Tibial artery (tissue), 4 donors: ENCODE measurements at regions not wholly inside any gene's neighbourhood (a gene's known extent, or its start where the extent isn't known, plus 50 kb on each side); places are given as distances from the start of the nearest gene placed in this dataset.

Source experiments
- DNase-seq, 2 donors: peaks; one replicate each; pipeline ENCODE4 v3.0.0-alpha.2; 2019
- H3K27ac ChIP-seq, 2 donors: fragments of 200-600 bp; sonication (generic) in 1 of 2; 1 replicate in 1 of 2; 2 replicates in 1 of 2; pipeline ENCODE4 v1.5.1; 2018 to 2019; ENCODE audit warnings: mild to moderate bottlenecking in 1 of 2
- H3K27me3 ChIP-seq, 2 donors: fragments of 200-600 bp; sonication (generic) in 1 of 2; one replicate each; pipeline versions ENCODE4 v1.5.1 to v1.6.0; 2016 to 2019
- H3K36me3 ChIP-seq, 3 donors: fragments of 200-600 bp; sonication (generic) in 2 of 3; one replicate each; pipeline ENCODE4 v1.5.1; 2016 to 2019; ENCODE audit warnings: mild to moderate bottlenecking in 2 of 3
- H3K4me1 ChIP-seq, 4 donors: fragments of 200-600 bp; sonication (generic) in 2 of 4; 1 replicate in 3 of 4; 2 replicates in 1 of 4; pipeline ENCODE4 v1.5.1; 2016 to 2019
- H3K4me3 ChIP-seq, 2 donors: fragments of 200-600 bp; sonication (generic) in 1 of 2; 1 replicate in 1 of 2; 2 replicates in 1 of 2; pipeline ENCODE4 v1.5.1; 2018 to 2019; ENCODE audit warnings: mild to moderate bottlenecking in 2 of 2
- H3K9me3 ChIP-seq, 3 donors: fragments of 200-600 bp; sonication (generic) in 1 of 3; one replicate each; pipeline ENCODE4 v1.5.1; 2016 to 2019
- intact Hi-C: fragments of 100-400 bp; cut with DNase I; formaldehyde crosslinking; loops from one replicate; pipeline ENCODE4 v1.15.0; 2023; ENCODE audit warnings: low total_unique reads
- TF ChIP-seq, protein P1 (sequence below), 2 experiments: fragments of 200-600 bp in 1 of 2; fragments of 450-650 bp in 1 of 2; IDR thresholded peaks; one replicate each; pipeline ENCODE4 v1.5.1; 2017 to 2019; ENCODE audit warnings: antibody characterized with exemption in 2 of 2, mild to moderate bottlenecking in 1 of 2, moderate library complexity in 1 of 2

- intact Hi-C loops: no loop called here
- H3K4me3 ChIP-seq: no peak overlapping the region
- no peaks in the 10 kb centered on the region for H3K4me1 ChIP-seq
- TF ChIP-seq, protein P1, sequence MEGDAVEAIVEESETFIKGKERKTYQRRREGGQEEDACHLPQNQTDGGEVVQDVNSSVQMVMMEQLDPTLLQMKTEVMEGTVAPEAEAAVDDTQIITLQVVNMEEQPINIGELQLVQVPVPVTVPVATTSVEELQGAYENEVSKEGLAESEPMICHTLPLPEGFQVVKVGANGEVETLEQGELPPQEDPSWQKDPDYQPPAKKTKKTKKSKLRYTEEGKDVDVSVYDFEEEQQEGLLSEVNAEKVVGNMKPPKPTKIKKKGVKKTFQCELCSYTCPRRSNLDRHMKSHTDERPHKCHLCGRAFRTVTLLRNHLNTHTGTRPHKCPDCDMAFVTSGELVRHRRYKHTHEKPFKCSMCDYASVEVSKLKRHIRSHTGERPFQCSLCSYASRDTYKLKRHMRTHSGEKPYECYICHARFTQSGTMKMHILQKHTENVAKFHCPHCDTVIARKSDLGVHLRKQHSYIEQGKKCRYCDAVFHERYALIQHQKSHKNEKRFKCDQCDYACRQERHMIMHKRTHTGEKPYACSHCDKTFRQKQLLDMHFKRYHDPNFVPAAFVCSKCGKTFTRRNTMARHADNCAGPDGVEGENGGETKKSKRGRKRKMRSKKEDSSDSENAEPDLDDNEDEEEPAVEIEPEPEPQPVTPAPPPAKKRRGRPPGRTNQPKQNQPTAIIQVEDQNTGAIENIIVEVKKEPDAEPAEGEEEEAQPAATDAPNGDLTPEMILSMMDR (IDR thresholded peaks at IDR 0.05): no peak
- no peaks in the 10 kb centered on the region for H3K9me3 ChIP-seq
- DNase-seq: no peak
- H3K27me3 ChIP-seq: no peaks in the 10 kb centered on the region
- no peak overlapping the region for H3K27ac ChIP-seq
- no peaks in the 10 kb centered on the region for H3K36me3 ChIP-seq
Observed at GRCh38 chr14:38350102-38350501, 94.2 kb upstream of the CLEC14A start.

DNA sequence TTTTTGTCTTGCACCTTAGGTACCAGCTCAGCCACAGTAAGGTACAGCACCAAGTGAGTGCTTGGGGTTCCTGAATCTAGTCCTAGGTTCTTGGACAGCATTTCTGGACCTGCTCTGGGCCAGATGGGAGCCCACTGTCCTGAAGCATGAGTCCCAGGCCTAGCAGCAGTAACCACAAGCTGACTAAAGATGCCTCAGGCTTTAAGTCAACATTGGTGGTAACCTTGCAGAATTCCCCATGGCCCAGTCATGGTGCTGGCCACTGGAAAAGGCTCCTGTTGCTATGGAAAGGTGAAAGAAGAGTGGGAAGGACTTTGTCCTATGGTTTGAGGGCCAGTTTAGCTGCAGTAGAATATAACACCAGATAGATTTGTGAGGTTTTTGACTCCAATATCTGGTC lies 86.9 kb upstream of the CLEC14A start:
- Histone ChIP-seq H3K27me3 (no peaks in the 10 kb centered on the region), H3K4me3 (no peak overlapping the region), H3K36me3 (no peaks in the 10 kb centered on the region), H3K27ac (no peak overlapping the region), H3K4me1 (no peaks in the 10 kb centered on the region), H3K9me3 (no peaks in the 10 kb centered on the region)
- no peak for DNase-seq
- TF ChIP-seq, protein P1 (IDR thresholded peaks at IDR 0.05): no peak
- intact Hi-C loops: no loop called here

DNA sequence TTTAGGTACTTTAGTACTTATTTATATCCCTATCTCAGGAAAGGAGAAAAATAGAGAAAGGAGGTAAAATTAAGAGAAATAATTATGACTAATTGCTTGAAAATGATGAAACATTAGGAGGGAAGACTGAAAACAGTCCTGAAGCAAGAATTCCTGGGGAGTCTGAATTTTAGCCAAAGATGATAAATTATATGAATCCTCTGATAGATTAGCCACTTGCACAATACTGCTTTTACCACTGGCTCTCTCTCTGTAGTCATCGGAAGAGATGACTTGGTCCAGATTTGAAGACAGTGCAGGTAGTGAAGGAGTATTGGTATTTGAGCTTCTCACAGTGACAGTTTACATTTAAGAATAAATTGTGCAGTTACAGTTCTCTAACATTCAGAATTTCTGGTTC lies 83.8 kb upstream of the CLEC14A start:
- intact Hi-C loops: no loop called here
- H3K9me3 ChIP-seq: no peaks in the 10 kb centered on the region
- H3K27ac ChIP-seq: no peak overlapping the region
- H3K27me3 ChIP-seq: no peaks in the 10 kb centered on the region
- H3K4me3 ChIP-seq: no peak overlapping the region
- no peak for DNase-seq
- TF ChIP-seq, protein P1 (IDR thresholded peaks at IDR 0.05): no peak
- H3K36me3 ChIP-seq: no peaks in the 10 kb centered on the region
- H3K4me1 ChIP-seq: no peaks in the 10 kb centered on the region

- DNase-seq: no peak
- Histone ChIP-seq H3K27me3 (no peaks in the 10 kb centered on the region), H3K36me3 (no peaks in the 10 kb centered on the region), H3K27ac (no peak overlapping the region), H3K9me3 (no peaks in the 10 kb centered on the region), H3K4me1 (no peaks in the 10 kb centered on the region), H3K4me3 (no peak overlapping the region)
- intact Hi-C loops: no loop called here
- TF ChIP-seq, protein P1 (IDR thresholded peaks at IDR 0.05): no peak
Observed at GRCh38 chr14:38336298-38336697, 80.4 kb upstream of the CLEC14A start.

- no peaks in the 10 kb centered on the region for H3K36me3 ChIP-seq
- H3K27ac ChIP-seq: no peak overlapping the region
- H3K4me1 ChIP-seq: no peaks in the 10 kb centered on the region
- TF ChIP-seq, protein P1 (IDR thresholded peaks at IDR 0.05): no peak
- no peaks in the 10 kb centered on the region for H3K27me3 ChIP-seq
- intact Hi-C loops: no loop called here
- H3K4me3 ChIP-seq: no peak overlapping the region
- H3K9me3 ChIP-seq: no peaks in the 10 kb centered on the region
- no peak for DNase-seq
Observed at GRCh38 chr14:38330275-38330674, 74.4 kb upstream of the CLEC14A start.

DNA sequence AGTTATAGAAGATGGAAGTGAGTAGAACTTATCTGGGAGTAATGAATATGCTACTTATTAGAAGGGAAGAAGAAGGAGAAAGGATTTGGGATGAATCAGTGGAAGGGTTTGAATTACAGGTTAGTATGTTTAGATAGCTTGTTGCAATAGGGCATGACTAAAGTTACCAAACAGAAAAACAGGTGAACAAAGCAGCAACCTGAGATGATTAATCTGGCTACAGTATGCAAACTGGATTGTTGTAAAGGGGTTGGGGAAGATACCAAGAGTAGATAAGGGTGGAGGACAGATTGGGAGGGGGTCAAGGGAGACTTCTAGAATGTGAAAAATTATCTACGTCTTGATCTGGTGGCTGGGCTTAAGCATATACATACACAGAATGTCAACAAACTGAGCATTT lies 73.4 kb upstream of the CLEC14A start:
- intact Hi-C loops: no loop called here
- Histone ChIP-seq H3K36me3 (no peaks in the 10 kb centered on the region), H3K9me3 (no peaks in the 10 kb centered on the region), H3K4me3 (no peak overlapping the region), H3K27me3 (no peaks in the 10 kb centered on the region), H3K27ac (no peak overlapping the region), H3K4me1 (no peaks in the 10 kb centered on the region)
- DNase-seq: no peak
- TF ChIP-seq, protein P1 (IDR thresholded peaks at IDR 0.05): no peak
